OCI-LY1 (cell line): ENCODE measurements at regions not wholly inside any gene's neighbourhood (a gene's known extent, or its start where the extent isn't known, plus 50 kb on each side); places are given as distances from the start of the nearest gene placed in this dataset.

Experiments
- H2AFZ ChIP-seq: fragments of 200-600 bp; sonication (generic), shearing (Covaris generic); 2 replicates; pipeline ENCODE4 v1.6.0; 2014; ENCODE audit warnings: antibody characterized with exemption, mild to moderate bottlenecking, low read length
- H3F3A ChIP-seq: fragments of 200-600 bp; sonication (generic), shearing (Covaris generic); 2 replicates; pipeline ENCODE4 v1.6.0; 2014; ENCODE audit warnings: mild to moderate bottlenecking, antibody characterized with exemption, low read length, moderate library complexity; ENCODE audit not compliant: insufficient read depth
- H3K27ac ChIP-seq: fragments of 200-600 bp; sonication (generic); 2 replicates; pipeline ENCODE4 v1.5.1; 2014; ENCODE audit warnings: low read length, mixed run types, mild to moderate bottlenecking, low read depth; ENCODE audit not compliant: poor library complexity, severe bottlenecking
- H3K27me3 ChIP-seq: fragments of 200-600 bp; sonication (generic); 2 replicates; pipeline ENCODE4 v1.6.0; 2014; ENCODE audit warnings: antibody characterized with exemption, mild to moderate bottlenecking, low read length, moderate library complexity; ENCODE audit not compliant: insufficient read depth
- H3K36me3 ChIP-seq: fragments of 200-600 bp; sonication (generic); 2 replicates; pipeline ENCODE4 v1.6.1; 2014; ENCODE audit warnings: mild to moderate bottlenecking, antibody characterized with exemption, low read length, moderate library complexity, mixed read lengths; ENCODE audit not compliant: insufficient read depth
- H3K4me1 ChIP-seq: fragments of 200-600 bp; sonication (generic); 2 replicates; pipeline ENCODE4 v1.5.1; 2014; ENCODE audit warnings: mild to moderate bottlenecking, low read length, moderate library complexity; ENCODE audit not compliant: insufficient read depth, severe bottlenecking
- H3K4me2 ChIP-seq: fragments of 200-600 bp; sonication (generic), shearing (Covaris generic); 2 replicates; pipeline ENCODE4 v1.6.1; 2014; ENCODE audit warnings: low read length
- H3K4me3 ChIP-seq: fragments of 200-600 bp; sonication (generic); 2 replicates; pipeline ENCODE4 v1.5.1; 2014; ENCODE audit warnings: low read length, low read depth, mild to moderate bottlenecking, mixed read lengths; ENCODE audit not compliant: poor library complexity, severe bottlenecking
- H3K79me2 ChIP-seq: fragments of 200-600 bp; shearing (Covaris generic); 2 replicates; pipeline ENCODE4 v1.6.1; 2016; ENCODE audit warnings: mixed run types, low read length, mixed read lengths; ENCODE audit not compliant: insufficient read depth
- H3K9ac ChIP-seq: fragments of 200-600 bp; sonication (generic), shearing (Covaris generic); 2 replicates; pipeline ENCODE4 v1.6.1; 2014; ENCODE audit warnings: mild to moderate bottlenecking, low read length, mixed read lengths
- H3K9me2 ChIP-seq: fragments of 200-600 bp; sonication (generic), shearing (Covaris generic); 2 replicates; pipeline ENCODE4 v1.6.1; 2014; ENCODE audit warnings: low read depth, mild to moderate bottlenecking, low read length, mixed read lengths
- H3K9me3 ChIP-seq: fragments of 200-600 bp; shearing (Covaris generic); 2 replicates; pipeline ENCODE4 v1.6.1; 2014; ENCODE audit warnings: low read length, mixed read lengths
- H4K20me1 ChIP-seq: fragments of 200-600 bp; sonication (generic), shearing (Covaris generic); 2 replicates; pipeline ENCODE4 v1.6.0; 2016; ENCODE audit warnings: mild to moderate bottlenecking, low read length; ENCODE audit not compliant: insufficient read depth
- CTCF ChIP-seq: fragments of 200-600 bp; sonication (generic), shearing (Covaris generic); IDR thresholded peaks from 2 replicates; pipeline ENCODE4 v1.5.1; 2017; ENCODE audit warnings: mild to moderate bottlenecking, antibody characterized with exemption, low read length, moderate library complexity, mixed read lengths
- EZH2 ChIP-seq: fragments of 200-600 bp; sonication (generic), shearing (Covaris generic); IDR thresholded peaks from 2 replicates; pipeline ENCODE4 v1.8.0; 2017; ENCODE audit warnings: borderline replicate concordance, mixed run types, mild to moderate bottlenecking, antibody characterized with exemption, low read length, moderate library complexity, mixed read lengths

DNA sequence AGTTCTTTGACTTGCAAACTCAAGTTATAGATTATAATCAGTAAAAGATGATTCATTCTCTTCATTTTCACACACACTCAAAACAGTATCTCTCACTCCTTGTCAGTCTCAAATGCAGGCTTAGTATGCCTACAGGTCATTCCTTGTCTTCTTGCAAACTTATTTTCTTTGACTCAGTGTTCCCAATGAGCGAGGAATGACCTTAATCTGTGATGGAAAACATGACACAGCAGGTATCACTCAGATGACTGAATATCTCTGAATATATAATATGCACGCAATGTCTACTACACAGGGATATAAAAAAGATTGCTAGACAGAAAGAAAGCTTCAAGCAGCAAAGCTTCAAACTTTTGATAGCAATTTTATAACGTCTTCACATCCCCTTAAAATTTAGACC is 127.8 kb upstream of the RGPD4 start:
- H3K4me3 ChIP-seq: no peak overlapping the region
- peaks cover 9% of the 10 kb centered on the region for H3K4me1 ChIP-seq
- H3K9me3 ChIP-seq: no peaks in the 10 kb centered on the region
- H3F3A ChIP-seq: no peaks in the 10 kb centered on the region
- H2AFZ ChIP-seq: no peak overlapping the region
- no peaks in the 10 kb centered on the region for H4K20me1 ChIP-seq
- no peaks in the 10 kb centered on the region for H3K9me2 ChIP-seq
- H3K9ac ChIP-seq: no peak overlapping the region
- TF ChIP-seq CTCF (no peak), EZH2 (no peak)
- no peaks in the 10 kb centered on the region for H3K79me2 ChIP-seq
- H3K27me3 ChIP-seq: no peaks in the 10 kb centered on the region
- H3K4me2 ChIP-seq: no peak overlapping the region
- H3K36me3 ChIP-seq: no peaks in the 10 kb centered on the region
- H3K27ac ChIP-seq: no peak overlapping the region

GRCh38 chr2:107700073-107700472 is 126.6 kb upstream of the RGPD4 start:
- Histone ChIP-seq H3K36me3 (no peaks in the 10 kb centered on the region), H3F3A (no peaks in the 10 kb centered on the region), H2AFZ (0 out of 2 replicates have a peak overlapping the region, but pooled peaks have one; percentile 31), H3K4me1 (peaks cover 9% of the 10 kb centered on the region), H3K9me2 (no peaks in the 10 kb centered on the region), H3K4me2 (no peak overlapping the region), H3K79me2 (no peaks in the 10 kb centered on the region), H3K27me3 (no peaks in the 10 kb centered on the region), H3K4me3 (no peak overlapping the region), H3K9ac (no peak overlapping the region), H3K9me3 (no peaks in the 10 kb centered on the region), H3K27ac (no peak overlapping the region), H4K20me1 (no peaks in the 10 kb centered on the region)
- TF ChIP-seq CTCF: no peak
- no peak for TF ChIP-seq EZH2

DNA sequence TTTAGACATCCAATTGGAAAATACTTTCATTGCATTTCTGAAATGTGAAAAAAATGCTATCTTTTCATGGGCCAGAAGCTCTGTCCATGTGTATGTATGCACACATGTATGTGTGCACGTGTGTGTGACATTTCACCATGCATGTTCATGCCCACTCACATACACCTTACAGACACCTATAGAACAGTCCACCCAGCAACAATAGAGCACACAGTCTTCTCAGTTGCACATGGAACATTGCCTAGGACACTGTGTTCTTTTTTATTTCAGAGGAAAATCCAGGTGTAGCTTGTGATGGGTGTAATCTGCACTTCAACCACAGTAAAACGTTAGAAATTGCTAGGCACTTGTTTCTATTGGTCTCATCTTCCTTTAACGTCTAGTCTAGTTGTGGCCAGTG is 114.8 kb upstream of the RGPD4 start:
- Histone ChIP-seq H3K4me3 (no peak overlapping the region), H3K4me2 (no peak overlapping the region), H3K9me3 (no peaks in the 10 kb centered on the region), H3K79me2 (no peaks in the 10 kb centered on the region), H3K36me3 (no peaks in the 10 kb centered on the region), H2AFZ (peak overlapping the region; percentile 90; the same call in 1 of the 2 replicates), H3K9ac (no peak overlapping the region; the same call in 1 of the 2 replicates), H3K9me2 (no peaks in the 10 kb centered on the region), H3F3A (no peaks in the 10 kb centered on the region), H3K27ac (no peak overlapping the region), H4K20me1 (no peaks in the 10 kb centered on the region), H3K4me1 (peaks cover 22% of the 10 kb centered on the region), H3K27me3 (no peaks in the 10 kb centered on the region)
- TF ChIP-seq CTCF (no peak), EZH2 (no peak)
